Testis (tissue), 2 donors: ENCODE measurements at regions not wholly inside any gene's neighbourhood (a gene's known extent, or its start where the extent isn't known, plus 50 kb on each side); places are given as distances from the start of the nearest gene placed in this dataset.

Experiments
- DNase-seq: peaks from one replicate; pipeline ENCODE4 v3.0.0-alpha.2; 2019
- H3K27ac ChIP-seq, 2 donors: fragments of 200-600 bp; sonication (generic); one replicate each; pipeline ENCODE4 v1.5.1; 2019
- H3K27me3 ChIP-seq: fragments of 200-600 bp; sonication (generic); one replicate; pipeline ENCODE4 v1.5.1; 2019
- H3K36me3 ChIP-seq: fragments of 200-600 bp; sonication (generic); one replicate; pipeline ENCODE4 v1.5.1; 2017; ENCODE audit warnings: low read depth; ENCODE audit errors: missing control alignments
- H3K4me1 ChIP-seq: fragments of 200-600 bp; sonication (generic); one replicate; pipeline ENCODE4 v1.5.1; 2019
- H3K4me3 ChIP-seq, 2 donors: fragments of 200-600 bp; sonication (generic); one replicate each; pipeline ENCODE4 v1.5.1; 2017 to 2019
- H3K9me3 ChIP-seq: fragments of 200-600 bp; sonication (generic); one replicate; pipeline ENCODE4 v1.5.1; 2017
- CTCF ChIP-seq, 3 experiments: fragments of 450-650 bp in 2 of 3; fragments of 200-600 bp in 1 of 3; sonication (generic) in 1 of 3; IDR thresholded peaks; one replicate each; pipeline ENCODE4 v1.5.1; 2016 to 2019; ENCODE audit warnings: antibody characterized with exemption in 3 of 3, mild to moderate bottlenecking in 2 of 3, moderate library complexity in 1 of 3
- POLR2A ChIP-seq: fragments of 450-650 bp; IDR thresholded peaks from one replicate; pipeline ENCODE4 v1.6.1; 2017; ENCODE audit warnings: antibody characterized with exemption, mild to moderate bottlenecking, moderate library complexity
- WGBS, 2 donors: methylation state at CpG; one replicate each; pipeline ENCODE4 v1.1.5; 2018; 5-methylcytosine and 5-hydroxymethylcytosine counted together
- intact Hi-C: fragments of 100-400 bp; cut with DNase I; formaldehyde crosslinking; loops from one replicate; pipeline ENCODE4 v1.15.1; 2023; ENCODE audit warnings: low total_unique reads

- Histone ChIP-seq H3K36me3 (no peaks in the 10 kb centered on the region), H3K27ac (no peak overlapping the region), H3K4me1 (no peaks in the 10 kb centered on the region), H3K9me3 (no peaks in the 10 kb centered on the region), H3K4me3 (no peak overlapping the region), H3K27me3 (no peaks in the 10 kb centered on the region)
- no peak for DNase-seq
- 80 to 85% methylated on average over 7 of the region's 7 CpGs for WGBS, 2 donors
- intact Hi-C loops, result no loop called here
- TF ChIP-seq POLR2A (no peak), CTCF (IDR thresholded peaks at IDR 0.05) (no peak)
These were observed 266.4 kb upstream of the ZNF608 start for GRCh38 chr5:125012727-125013451.

GRCh38 chr5:125014202-125014601 lies 267.8 kb upstream of the ZNF608 start:
- Histone ChIP-seq H3K27me3 (no peaks in the 10 kb centered on the region), H3K9me3 (no peaks in the 10 kb centered on the region)
- 66 to 73% methylated on average over 1 of the region's 1 CpG for WGBS, 2 donors

GRCh38 chr5:125017796-125018195 lies 271.4 kb upstream of the ZNF608 start:
- no peaks in the 10 kb centered on the region for H3K4me1 ChIP-seq
- intact Hi-C loops, result no loop called here
- H3K27ac ChIP-seq, result no peak overlapping the region
- H3K9me3 ChIP-seq, result no peaks in the 10 kb centered on the region
- no peaks in the 10 kb centered on the region for H3K36me3 ChIP-seq
- H3K4me3 ChIP-seq, result no peak overlapping the region
- 82 to 100% methylated on average over 1 of the region's 1 CpG for WGBS, 2 donors
- no peaks in the 10 kb centered on the region for H3K27me3 ChIP-seq
- TF ChIP-seq POLR2A (no peak), CTCF (IDR thresholded peaks at IDR 0.05) (no peak)
- no peak for DNase-seq

More at GRCh38 chr5:125014202-125014601, 267.8 kb upstream of the ZNF608 start:
- intact Hi-C loops, result no loop called here
- Histone ChIP-seq H3K4me1 (no peaks in the 10 kb centered on the region), H3K4me3 (no peak overlapping the region), H3K36me3 (no peaks in the 10 kb centered on the region), H3K27ac (no peak overlapping the region)
- DNase-seq, result no peak
- TF ChIP-seq CTCF (IDR thresholded peaks at IDR 0.05), result no peak
- no peak for TF ChIP-seq POLR2A

- no peaks in the 10 kb centered on the region for H3K4me1 ChIP-seq
- 92 to 97% methylated on average over 6 of the region's 6 CpGs for WGBS, 2 donors
- H3K27ac ChIP-seq, result no peak overlapping the region
- intact Hi-C loops, result no loop called here
- no peak overlapping the region for H3K4me3 ChIP-seq
- no peaks in the 10 kb centered on the region for H3K9me3 ChIP-seq
- no peak for DNase-seq
- TF ChIP-seq CTCF (IDR thresholded peaks at IDR 0.05), result no peak
- no peak for TF ChIP-seq POLR2A
- H3K36me3 ChIP-seq, result no peaks in the 10 kb centered on the region
- H3K27me3 ChIP-seq, result no peaks in the 10 kb centered on the region
These were observed 277.2 kb upstream of the ZNF608 start for GRCh38 chr5:125023673-125024072.
